G401.6 (cell line): ENCODE measurements at regions not wholly inside any gene's neighbourhood (a gene's known extent, or its start where the extent isn't known, plus 50 kb on each side); places are given as distances from the start of the nearest gene placed in this dataset.
"Not testable (repeated sequence)": the region's sequence is repeated elsewhere in the genome, so short reads cannot be mapped to it uniquely, and the experiment has no call there.

Source experiments
- FAIRE-seq: peaks from 2 replicates; lab custom pipeline; 2012; peaks lifted over from hg19 to GRCh38; lab: Jason Lieb, UNC

DNA sequence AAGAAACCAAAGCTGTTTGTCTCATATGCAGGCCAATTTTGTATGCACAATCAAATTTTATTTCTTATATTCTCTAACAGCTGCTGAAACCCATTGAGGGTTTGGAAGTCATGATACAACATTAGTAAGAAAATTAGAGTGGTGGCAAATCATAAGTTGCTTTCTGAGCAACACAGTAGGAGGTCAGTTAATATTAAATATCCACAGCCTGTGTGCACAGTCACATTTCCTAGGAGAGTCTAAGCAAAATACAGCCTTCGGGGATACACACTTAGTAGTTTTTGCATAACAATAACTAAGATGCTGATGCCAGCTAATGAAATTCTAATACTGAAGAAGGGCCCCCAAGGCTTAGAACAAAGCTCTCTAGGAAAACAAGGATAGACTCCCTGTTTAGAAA is 209.6 kb upstream of the E2F7 start:
- FAIRE-seq = no peak

DNA sequence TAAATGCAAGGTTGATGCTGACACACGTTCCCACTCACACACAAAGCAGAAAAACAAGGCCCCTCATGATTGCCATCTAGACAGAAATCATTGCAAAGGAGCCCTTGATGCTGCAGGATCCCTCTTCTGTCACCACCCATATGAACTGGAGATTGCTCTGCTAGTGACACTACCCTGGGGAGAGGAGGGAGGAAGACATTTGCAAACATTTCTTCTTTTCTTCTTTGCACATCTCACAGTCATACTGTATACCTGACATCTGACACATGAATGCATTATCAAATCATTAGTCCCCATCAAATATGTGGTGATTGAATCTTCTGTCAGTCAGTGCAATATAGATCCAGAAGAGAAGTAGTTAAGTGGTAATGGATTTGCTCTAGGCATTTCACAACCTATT is 208.5 kb upstream of the E2F7 start:
- no peak for FAIRE-seq

DNA sequence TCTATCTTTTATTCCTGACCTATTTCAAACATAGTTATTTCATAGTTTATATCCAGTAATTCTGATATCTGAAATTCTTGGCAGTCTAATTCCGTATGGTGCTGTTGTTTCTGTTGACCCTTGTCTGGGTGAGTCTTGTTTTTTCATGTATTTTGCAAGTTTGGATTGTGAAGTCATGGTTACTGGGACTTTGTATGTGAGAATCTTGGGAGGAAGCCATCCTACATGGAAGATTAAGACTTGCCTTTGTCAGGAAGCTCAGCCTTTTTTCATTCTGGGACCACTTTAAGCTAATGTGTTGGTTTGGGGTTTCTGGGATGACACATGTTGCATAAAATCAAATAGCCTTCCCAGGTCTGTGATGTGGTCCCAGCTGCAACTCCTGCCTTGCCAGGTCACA is 191.6 kb upstream of the E2F7 start:
- FAIRE-seq = no peak

DNA sequence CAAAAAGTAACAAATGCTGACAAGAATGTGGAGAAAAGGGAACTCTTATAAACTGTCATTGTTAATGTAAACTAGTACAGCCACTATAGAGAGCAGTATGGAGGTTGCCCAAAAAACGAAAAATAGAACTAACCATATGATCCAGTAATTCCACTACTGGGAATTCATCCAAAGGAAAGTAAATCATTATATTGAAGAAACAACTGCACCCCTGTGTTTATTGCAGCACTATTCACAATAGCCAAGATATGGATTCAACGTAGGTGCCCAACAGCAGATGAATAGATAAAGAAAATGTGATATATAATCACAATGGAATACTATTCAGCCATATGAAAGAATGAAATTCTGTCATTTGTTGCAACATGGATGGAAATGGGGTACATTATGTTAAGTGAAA is 188.0 kb upstream of the E2F7 start:
- no peak for FAIRE-seq

DNA sequence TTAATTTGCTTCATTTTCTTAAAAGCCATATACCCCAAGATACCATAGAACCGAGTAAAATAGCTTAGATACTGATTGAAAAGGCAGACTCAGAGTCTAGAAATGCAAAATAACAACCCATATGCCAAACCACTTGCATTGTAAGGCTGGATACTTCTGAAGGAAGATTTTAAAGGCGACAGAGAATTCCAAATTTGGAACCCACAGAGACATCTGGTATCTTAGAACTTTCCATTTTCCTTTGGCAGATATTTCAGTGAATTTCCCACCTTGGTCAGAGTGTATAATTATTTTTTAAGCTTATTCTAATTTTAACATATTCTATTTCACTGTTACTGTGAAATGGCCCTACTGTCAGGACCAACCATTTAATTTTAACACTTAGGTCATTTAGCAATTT is 186.4 kb upstream of the E2F7 start:
- FAIRE-seq = no peak

DNA sequence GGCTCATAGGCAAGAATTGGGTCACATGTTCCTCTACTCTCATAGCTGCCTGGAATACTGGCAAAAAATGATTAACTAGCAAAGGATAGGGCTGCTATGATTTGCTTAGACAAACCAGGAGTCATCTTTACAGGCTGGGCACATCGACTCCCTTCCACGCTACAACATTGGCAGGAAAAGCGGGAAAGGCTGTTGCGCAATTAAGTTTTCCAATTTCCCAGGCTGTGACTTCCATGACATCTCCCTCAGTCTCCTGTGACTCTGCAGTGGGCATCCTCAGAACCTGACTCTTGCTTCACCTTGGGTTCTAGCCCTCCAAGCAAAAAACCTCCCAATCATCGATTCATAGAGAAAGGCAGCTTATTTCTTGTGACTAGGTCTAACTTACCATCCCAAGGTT is 184.5 kb upstream of the E2F7 start:
- FAIRE-seq = no peak

GRCh38 chr12:77248036-77248435 is 182.7 kb upstream of the E2F7 start:
- FAIRE-seq = no peak

- no peak for FAIRE-seq
Observed at GRCh38 chr12:77247542-77247941, 182.2 kb upstream of the E2F7 start.

DNA sequence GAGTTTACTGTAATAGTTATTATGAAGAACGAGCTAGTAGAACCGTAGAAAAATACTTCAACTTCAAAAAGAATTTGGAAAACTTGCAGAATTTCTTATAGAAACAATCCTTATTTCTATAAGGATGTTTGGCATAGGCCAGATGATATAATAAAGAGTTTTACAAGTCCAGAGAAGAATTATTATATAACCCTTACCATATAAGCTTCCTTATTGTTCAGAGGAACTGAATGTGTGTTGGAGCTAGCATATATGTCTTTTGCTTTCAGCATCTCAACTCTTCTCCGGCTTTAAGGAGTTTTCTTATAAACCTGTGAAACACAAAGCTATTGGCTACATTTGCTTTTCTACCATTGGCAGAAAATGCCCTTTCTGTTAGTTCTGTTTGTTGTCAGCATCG is 178.0 kb upstream of the E2F7 start:
- no peak for FAIRE-seq

DNA sequence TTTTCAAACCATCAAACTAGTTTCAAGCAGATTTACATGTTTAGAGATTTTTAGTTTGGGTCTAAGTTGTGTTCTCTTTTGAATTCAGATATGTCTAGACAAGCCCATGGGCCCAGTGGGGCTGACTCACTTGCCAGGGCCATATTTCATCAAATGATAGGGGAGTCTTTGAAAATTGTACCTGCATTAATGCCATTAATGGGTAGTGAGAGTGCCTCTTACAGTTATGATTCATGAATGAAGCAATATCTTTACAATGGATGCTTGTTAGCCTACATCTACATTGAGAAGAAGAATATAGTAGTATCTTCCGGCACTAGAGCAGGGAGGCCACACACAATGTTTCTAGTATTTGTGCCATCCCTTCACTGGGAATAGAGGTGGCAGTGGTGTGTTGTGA is 174.2 kb upstream of the E2F7 start:
- no peak for FAIRE-seq

DNA sequence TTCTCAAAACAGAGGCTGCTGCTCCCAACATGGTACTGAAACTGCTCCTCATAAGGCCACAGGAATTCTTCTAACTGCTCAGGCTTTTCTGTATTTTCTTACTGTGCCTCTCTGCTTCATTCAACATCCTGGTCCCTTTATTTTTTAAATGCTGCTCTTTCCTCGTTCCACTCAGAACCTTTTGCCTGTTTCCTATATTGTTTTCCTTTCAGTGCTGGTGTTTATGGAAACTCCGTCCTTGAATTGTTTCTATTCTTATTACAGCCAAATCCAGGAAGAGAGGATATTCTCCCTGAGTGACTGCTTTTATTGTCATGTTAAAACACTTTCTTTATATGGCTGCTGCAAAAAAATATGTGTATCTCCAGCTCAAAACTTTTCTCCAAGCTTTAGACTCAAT is 173.0 kb upstream of the E2F7 start:
- no peak for FAIRE-seq

DNA sequence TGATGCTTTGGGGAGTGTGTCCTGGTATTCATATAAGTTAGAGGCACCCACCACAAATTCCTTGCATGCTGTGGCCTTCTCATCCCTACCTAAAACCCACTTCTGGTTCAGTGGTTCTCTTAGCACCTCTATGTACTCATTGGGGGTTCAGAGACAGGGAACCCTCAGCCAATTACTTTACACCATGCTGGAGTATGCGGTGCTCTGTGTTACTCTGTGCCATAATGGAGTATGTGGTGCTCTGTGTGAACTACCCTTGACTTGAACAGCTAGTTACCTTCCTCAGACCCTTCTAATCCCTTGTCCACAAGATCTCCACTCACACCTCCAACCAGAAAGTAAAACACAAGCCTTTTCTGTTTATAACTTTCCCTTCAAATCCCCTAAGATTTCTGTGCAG is 172.5 kb upstream of the E2F7 start:
- FAIRE-seq = no peak

- FAIRE-seq = no peak
Observed at GRCh38 chr12:77236066-77236465, 170.7 kb upstream of the E2F7 start.

- FAIRE-seq = no peak
Observed at GRCh38 chr12:77232045-77232444, 166.7 kb upstream of the E2F7 start.

DNA sequence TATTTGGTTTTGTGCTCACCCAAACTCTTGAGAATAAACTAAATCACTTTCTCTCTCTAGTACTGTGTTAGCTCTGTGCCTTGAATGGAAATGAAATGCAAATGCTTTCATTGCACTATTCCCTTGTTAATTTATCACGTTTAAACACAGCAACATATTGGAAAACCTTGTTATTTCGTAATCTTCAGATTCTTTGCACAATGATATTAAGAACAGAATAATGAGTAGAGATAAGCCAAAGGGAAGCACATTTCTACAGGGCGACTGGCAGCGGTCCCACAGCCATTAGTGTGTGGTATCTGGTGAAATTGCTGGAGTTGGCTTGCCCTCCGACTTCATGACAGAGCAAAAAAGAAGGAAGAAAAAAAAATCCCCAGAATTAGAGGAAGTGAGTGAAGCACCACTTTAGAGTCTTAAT is 166.1 kb upstream of the E2F7 start:
- FAIRE-seq = no peak

DNA sequence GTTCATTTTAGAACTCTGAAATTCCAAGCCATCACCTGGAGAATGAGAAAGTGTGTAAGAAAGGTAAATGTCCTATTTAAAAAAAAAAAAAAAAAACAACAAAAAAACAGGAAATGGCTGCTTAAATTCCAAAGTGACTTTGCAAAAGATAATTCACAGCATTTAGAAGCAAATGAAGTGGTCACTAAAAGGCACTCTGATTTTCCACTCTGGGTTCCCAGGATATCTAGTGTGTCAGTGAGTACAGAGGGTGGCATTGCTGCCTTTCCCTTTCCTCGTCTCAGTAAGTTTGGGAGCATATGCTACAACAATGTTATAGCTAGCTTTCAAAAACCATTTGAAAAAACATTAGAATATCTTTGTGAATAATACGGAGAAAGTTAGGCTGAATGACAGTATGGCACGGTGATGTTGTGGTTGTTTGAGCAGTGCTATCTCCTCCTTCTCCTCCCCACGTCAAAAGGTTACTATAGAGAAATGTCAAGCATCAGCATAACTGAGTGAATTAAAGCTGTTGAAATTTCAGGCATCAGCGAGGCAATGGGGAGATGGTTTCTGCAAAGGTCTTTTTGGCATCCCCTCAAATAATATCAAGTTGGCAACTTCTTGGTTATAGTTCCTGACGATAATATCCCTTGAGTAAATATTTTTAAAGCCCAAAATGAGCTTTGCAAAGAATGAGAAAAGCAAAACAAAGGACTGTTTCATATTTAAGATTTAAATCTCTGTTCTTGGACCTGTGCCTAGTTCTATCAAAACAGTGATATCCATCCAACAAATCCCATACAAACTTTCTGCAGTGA is 164.5 kb upstream of the E2F7 start:
- FAIRE-seq = no peak

- no peak for FAIRE-seq
Observed at GRCh38 chr12:77228376-77228775, 163.0 kb upstream of the E2F7 start.

- FAIRE-seq = no peak
Observed at GRCh38 chr12:77226368-77226767, 161.0 kb upstream of the E2F7 start.

- no peak for FAIRE-seq
Observed at GRCh38 chr12:77225373-77225772, 160.0 kb upstream of the E2F7 start.

DNA sequence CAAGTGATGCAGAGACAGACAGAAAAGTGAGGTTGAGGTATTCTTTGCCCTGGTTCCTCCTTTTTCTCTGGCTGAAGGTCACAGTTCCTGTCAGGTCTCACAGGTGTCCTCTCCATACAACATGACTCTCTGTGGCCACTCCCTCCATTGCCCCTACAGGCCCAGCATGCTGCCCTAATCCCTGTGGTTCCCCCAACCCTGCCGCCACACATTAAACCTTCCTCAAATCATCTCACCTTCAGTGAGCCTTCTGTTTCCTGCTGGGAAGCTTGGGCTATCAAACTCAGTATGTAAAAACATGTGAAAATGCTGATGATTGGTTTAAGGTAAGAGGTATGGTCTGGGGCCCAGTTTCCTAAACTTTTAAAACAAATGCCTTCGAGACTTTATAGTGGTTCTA is 159.0 kb upstream of the E2F7 start:
- no peak for FAIRE-seq

DNA sequence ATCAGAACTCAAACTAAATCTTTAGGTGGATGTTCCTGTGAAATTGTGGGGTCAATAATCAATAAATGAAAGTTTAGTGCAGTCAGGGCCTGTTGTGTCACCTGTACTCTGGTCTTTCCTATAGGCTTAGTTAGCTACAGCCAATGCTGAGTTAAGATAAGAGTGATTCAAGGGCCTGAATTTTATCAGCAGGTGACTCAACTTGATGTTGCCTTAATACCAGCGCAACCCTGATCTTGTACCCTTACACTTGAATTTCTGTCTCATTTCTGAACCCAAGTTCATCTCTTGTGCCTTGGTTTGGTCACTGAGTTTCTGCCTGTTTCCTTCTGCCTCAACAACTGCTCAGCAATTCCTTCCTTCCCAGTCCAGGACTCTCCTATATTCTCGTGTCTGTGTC is 157.0 kb upstream of the E2F7 start:
- FAIRE-seq = no peak

GRCh38 chr12:77220586-77220985 is 155.2 kb upstream of the E2F7 start:
- no peak for FAIRE-seq

DNA sequence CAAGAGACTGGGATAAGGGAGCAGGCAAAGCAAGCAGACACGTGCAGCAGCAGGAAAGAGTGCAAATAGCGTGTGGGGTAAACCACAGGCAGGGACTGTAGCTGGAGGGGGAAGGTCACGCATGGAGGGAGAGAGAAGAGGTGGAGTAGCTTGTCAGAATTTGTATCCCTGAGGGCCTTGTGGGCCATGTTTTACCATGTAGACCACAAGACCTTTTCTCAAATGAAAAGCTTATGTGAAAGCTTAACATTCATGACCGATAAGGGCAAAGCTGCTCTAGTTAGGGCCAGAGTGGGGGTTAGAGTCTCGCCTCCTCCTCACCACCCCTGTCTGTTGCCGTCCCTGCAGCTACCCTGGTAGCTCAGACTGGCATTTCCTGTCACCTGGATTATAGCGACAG is 152.9 kb upstream of the E2F7 start:
- no peak for FAIRE-seq

- not testable (repeated sequence) for FAIRE-seq
Observed at GRCh38 chr12:77216136-77216535, 150.8 kb upstream of the E2F7 start.

DNA sequence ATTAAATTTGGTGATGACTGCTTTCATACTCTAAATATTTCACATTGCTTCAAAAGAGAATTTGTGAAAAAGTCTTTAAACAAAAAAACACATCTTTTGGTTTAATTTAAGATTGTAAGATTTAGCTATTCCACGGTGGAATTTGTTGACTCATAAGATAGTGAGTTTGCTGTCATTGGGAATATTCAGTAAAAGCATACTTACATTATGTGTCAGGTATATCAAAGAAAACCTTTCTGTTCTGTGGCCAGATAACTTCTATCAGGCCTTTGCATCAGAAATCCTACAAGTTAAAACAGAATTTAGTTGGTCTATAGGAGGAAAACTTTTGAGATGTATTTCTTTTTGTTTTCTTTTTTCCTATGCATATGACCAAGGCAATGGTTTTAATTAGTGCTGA is 148.8 kb upstream of the E2F7 start:
- FAIRE-seq = no peak
